ENCODE measurements at regions not wholly inside any gene's neighbourhood (a gene's known extent, or its start where the extent isn't known, plus 50 kb on each side); places are given as distances from the start of the nearest gene placed in this dataset.

GRCh38 chr5:36523450-36523849 lies 83.0 kb upstream of the SLC1A3 start:
- SMC1A ChIA-PET (ENCODE audit: uncharacterized antibody, unreplicated experiment): no interaction called here
- RAD21 ChIA-PET (ENCODE audit: unreplicated experiment): no interaction called here

More at GRCh38 chr5:36523450-36523849, 83.0 kb upstream of the SLC1A3 start:
- H3K4me1 ChIP-seq (ENCODE audit: control insufficient read depth, insufficient read depth, low read length): no peaks in the 10 kb centered on the region
- FAIRE-seq (no peak), DNase-seq (ENCODE audit: low read depth, low spot score) (no peak), ATAC-seq (no peak)
- no peak overlapping the region for H3K27ac ChIP-seq (ENCODE audit: control insufficient read depth, insufficient read depth)
- H2AFZ ChIP-seq (ENCODE audit: control insufficient read depth, low read depth, low read length): no peak overlapping the region
- 57% methylated on average over 5 of the region's 5 CpGs for WGBS (ENCODE audit: insufficient coverage, insufficient replicate concordance, low lambda C conversion rate, missing lambda C conversion rate)
- intact Hi-C loops (cut with micrococcal nuclease; ENCODE audit: unreplicated experiment): no loop called here
- no peaks in the 10 kb centered on the region for H3K27me3 ChIP-seq (replicated peaks in 1 of 2; ENCODE audit: control insufficient read depth in 2 of 2, insufficient read depth in 2 of 2, low read length in 1 of 2)
- ChIA-PET POLR2A (no interaction called here), CTCF (no interaction called here)
- H3K36me3 ChIP-seq (ENCODE audit: control insufficient read depth in 2 of 2, insufficient read depth in 2 of 2, low read length in 1 of 2): no peaks in the 10 kb centered on the region
- H3K79me2 ChIP-seq (ENCODE audit: control insufficient read depth, insufficient read depth, low read length): no peaks in the 10 kb centered on the region
- no peak overlapping the region for H3K9ac ChIP-seq (ENCODE audit: control insufficient read depth, insufficient read depth, low read length)
- no TSS peak for BruUV-seq (replicated peaks)
- no peak overlapping the region for H3K4me2 ChIP-seq (ENCODE audit: control insufficient read depth, insufficient read depth)
- no peak overlapping the region for H3K4me3 ChIP-seq
- H3K9me3 ChIP-seq (replicated peaks; ENCODE audit: control insufficient read depth, insufficient read depth, low read length): no peaks in the 10 kb centered on the region; the same call in 2 of the 3 replicates
- TF ChIP-seq CHD4 (IDR thresholded peaks at IDR 0.05) (no peak), BRCA1 (IDR thresholded peaks at IDR 0.05; ENCODE audit: low read depth, low read length) (no peak), MTA3 (IDR thresholded peaks at IDR 0.05; ENCODE audit: borderline replicate concordance, low read length) (no peak), MYC (IDR thresholded peaks at IDR 0.05; ENCODE audit: insufficient read depth, insufficient read length, insufficient replicate concordance, low read length, severe bottlenecking) (no peak), HCFC1 (IDR thresholded peaks at IDR 0.05; ENCODE audit: low read length) (no peak)
- TF ChIP-seq, protein P1, sequence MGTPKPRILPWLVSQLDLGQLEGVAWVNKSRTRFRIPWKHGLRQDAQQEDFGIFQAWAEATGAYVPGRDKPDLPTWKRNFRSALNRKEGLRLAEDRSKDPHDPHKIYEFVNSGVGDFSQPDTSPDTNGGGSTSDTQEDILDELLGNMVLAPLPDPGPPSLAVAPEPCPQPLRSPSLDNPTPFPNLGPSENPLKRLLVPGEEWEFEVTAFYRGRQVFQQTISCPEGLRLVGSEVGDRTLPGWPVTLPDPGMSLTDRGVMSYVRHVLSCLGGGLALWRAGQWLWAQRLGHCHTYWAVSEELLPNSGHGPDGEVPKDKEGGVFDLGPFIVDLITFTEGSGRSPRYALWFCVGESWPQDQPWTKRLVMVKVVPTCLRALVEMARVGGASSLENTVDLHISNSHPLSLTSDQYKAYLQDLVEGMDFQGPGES (IDR thresholded peaks at IDR 0.05): no peak
- TF ChIP-seq, protein P2, sequence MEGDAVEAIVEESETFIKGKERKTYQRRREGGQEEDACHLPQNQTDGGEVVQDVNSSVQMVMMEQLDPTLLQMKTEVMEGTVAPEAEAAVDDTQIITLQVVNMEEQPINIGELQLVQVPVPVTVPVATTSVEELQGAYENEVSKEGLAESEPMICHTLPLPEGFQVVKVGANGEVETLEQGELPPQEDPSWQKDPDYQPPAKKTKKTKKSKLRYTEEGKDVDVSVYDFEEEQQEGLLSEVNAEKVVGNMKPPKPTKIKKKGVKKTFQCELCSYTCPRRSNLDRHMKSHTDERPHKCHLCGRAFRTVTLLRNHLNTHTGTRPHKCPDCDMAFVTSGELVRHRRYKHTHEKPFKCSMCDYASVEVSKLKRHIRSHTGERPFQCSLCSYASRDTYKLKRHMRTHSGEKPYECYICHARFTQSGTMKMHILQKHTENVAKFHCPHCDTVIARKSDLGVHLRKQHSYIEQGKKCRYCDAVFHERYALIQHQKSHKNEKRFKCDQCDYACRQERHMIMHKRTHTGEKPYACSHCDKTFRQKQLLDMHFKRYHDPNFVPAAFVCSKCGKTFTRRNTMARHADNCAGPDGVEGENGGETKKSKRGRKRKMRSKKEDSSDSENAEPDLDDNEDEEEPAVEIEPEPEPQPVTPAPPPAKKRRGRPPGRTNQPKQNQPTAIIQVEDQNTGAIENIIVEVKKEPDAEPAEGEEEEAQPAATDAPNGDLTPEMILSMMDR (IDR thresholded peaks at IDR 0.05 in 2 of 3, conservative IDR thresholded peaks at IDR 0.05 in 1 of 3; ENCODE audit: control insufficient read depth in 2 of 3, extremely low read depth in 1 of 3, insufficient read depth in 1 of 3, low read depth in 3 of 3, low read length in 3 of 3): no peak
- in situ Hi-C loops (cut with MboI): no loop called here
- H4K20me1 ChIP-seq (ENCODE audit: control insufficient read depth, insufficient read depth): no peaks in the 10 kb centered on the region
